Neural cell (in vitro differentiated cells): ENCODE measurements at regions not wholly inside any gene's neighbourhood (a gene's known extent, or its start where the extent isn't known, plus 50 kb on each side); places are given as distances from the start of the nearest gene placed in this dataset.

ENCODE experiments used
- EP300 ChIP-seq: fragments of 450-650 bp; conservative IDR thresholded peaks from 2 replicates; pipeline ENCODE4 v1.6.1; 2014; ENCODE audit warnings: antibody characterized with exemption, mild to moderate bottlenecking, moderate library complexity; ENCODE audit not compliant: poor library complexity, severe bottlenecking
- EZH2 ChIP-seq: fragments of 200-600, 300-800 bp; shearing (Covaris generic), sonication (generic); IDR thresholded peaks from 2 replicates; pipeline ENCODE4 v1.6.1; 2014; ENCODE audit warnings: antibody characterized with exemption, low read length, borderline replicate concordance, mild to moderate bottlenecking; ENCODE audit not compliant: insufficient read depth, poor library complexity, severe bottlenecking
- MXI1 ChIP-seq: fragments of 450-650 bp; conservative IDR thresholded peaks from 2 replicates; pipeline ENCODE4 v1.6.1; 2014; ENCODE audit warnings: antibody characterized with exemption, mild to moderate bottlenecking; ENCODE audit not compliant: poor library complexity, severe bottlenecking
- POLR2AphosphoS5 ChIP-seq: IDR thresholded peaks from 2 replicates; pipeline ENCODE4 v1.6.1; 2012
- SMC3 ChIP-seq: fragments of 450-650 bp; conservative IDR thresholded peaks from 2 replicates; pipeline ENCODE4 v1.6.1; 2014; ENCODE audit warnings: antibody characterized with exemption, mild to moderate bottlenecking, moderate library complexity; ENCODE audit not compliant: poor library complexity
- TAF1 ChIP-seq: IDR thresholded peaks from 2 replicates; pipeline ENCODE4 v1.6.1; 2012; ENCODE audit warnings: low read depth
- TF ChIP-seq, protein P1 (sequence below): fragments of 450-650 bp; IDR thresholded peaks from 2 replicates; pipeline ENCODE4 v1.5.1; 2014; ENCODE audit warnings: antibody characterized with exemption, mild to moderate bottlenecking, moderate library complexity; ENCODE audit not compliant: poor library complexity, severe bottlenecking

- TF ChIP-seq, protein P1, sequence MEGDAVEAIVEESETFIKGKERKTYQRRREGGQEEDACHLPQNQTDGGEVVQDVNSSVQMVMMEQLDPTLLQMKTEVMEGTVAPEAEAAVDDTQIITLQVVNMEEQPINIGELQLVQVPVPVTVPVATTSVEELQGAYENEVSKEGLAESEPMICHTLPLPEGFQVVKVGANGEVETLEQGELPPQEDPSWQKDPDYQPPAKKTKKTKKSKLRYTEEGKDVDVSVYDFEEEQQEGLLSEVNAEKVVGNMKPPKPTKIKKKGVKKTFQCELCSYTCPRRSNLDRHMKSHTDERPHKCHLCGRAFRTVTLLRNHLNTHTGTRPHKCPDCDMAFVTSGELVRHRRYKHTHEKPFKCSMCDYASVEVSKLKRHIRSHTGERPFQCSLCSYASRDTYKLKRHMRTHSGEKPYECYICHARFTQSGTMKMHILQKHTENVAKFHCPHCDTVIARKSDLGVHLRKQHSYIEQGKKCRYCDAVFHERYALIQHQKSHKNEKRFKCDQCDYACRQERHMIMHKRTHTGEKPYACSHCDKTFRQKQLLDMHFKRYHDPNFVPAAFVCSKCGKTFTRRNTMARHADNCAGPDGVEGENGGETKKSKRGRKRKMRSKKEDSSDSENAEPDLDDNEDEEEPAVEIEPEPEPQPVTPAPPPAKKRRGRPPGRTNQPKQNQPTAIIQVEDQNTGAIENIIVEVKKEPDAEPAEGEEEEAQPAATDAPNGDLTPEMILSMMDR: no peak
- TF ChIP-seq SMC3: no peak
- peak; percentile 23 for TF ChIP-seq EP300
- TF ChIP-seq EZH2: no peak
- no peak for TF ChIP-seq POLR2AphosphoS5
- no peak for TF ChIP-seq MXI1
- no peak for TF ChIP-seq TAF1
Observed at GRCh38 chr16:73883126-73883525, 413.5 kb upstream of the PSMD7 start.
